Psoas muscle (tissue), 7 donors: ENCODE measurements at regions not wholly inside any gene's neighbourhood (a gene's known extent, or its start where the extent isn't known, plus 50 kb on each side); places are given as distances from the start of the nearest gene placed in this dataset.

Experiments used
- ATAC-seq, 4 donors: fragments of 200-7000 bp; cut with Tn5 transposase; one replicate each; pipeline ENCODE4 v1.9.1; 2020; ENCODE audit warnings: moderate library complexity in 3 of 4, mild to moderate bottlenecking in 2 of 4
- DNase-seq, 2 donors: peaks; one replicate each; pipeline ENCODE4 v3.0.0-alpha.2; 2020
- H3K27ac ChIP-seq: fragments of 200-600 bp; one replicate; pipeline ENCODE4 v1.8.0; 2022
- H3K27me3 ChIP-seq, 3 donors: fragments of 200-600 bp in 1 of 3; one replicate each; pipeline versions ENCODE4 v1.6.1 to v1.8.0; 2013 to 2022; ENCODE audit warnings: low read length in 2 of 3, mild to moderate bottlenecking in 2 of 3, moderate library complexity in 1 of 3; ENCODE audit not compliant: insufficient read depth in 3 of 3
- H3K36me3 ChIP-seq, 2 donors: fragments of 200-600 bp in 1 of 2; one replicate each; pipeline versions ENCODE4 v1.6.1 to v1.8.0; 2013 to 2022; ENCODE audit warnings: low read depth in 1 of 2, mild to moderate bottlenecking in 1 of 2, moderate library complexity in 1 of 2; ENCODE audit not compliant: insufficient read depth in 1 of 2
- H3K4me1 ChIP-seq: fragments of 200-600 bp; one replicate; pipeline ENCODE4 v1.8.0; 2022
- H3K4me3 ChIP-seq: fragments of 200-600 bp; one replicate; pipeline ENCODE4 v1.8.0; 2022; ENCODE audit warnings: mild to moderate bottlenecking
- H3K9me3 ChIP-seq: fragments of 200-600 bp; one replicate; pipeline ENCODE4 v1.8.0; 2022
- CTCF ChIP-seq: fragments of 200-600 bp; IDR thresholded peaks from one replicate; pipeline ENCODE4 v1.8.0; 2022; ENCODE audit warnings: antibody characterized with exemption
- WGBS, 3 donors: extraction: QIAGEN DNeasy Blood & Tissue Kit; methylation state at CpG; one replicate each; pipeline versions ENCODE4 v1.1.6 to v1.1.7; 2013; 5-methylcytosine and 5-hydroxymethylcytosine counted together
- intact Hi-C, 2 donors: fragments of 100-400 bp; cut with DNase I; formaldehyde crosslinking; loops; one replicate each; pipeline versions ENCODE4 v1.11.0 to v1.14.2; 2022
- donor health status: healthy with polysubstance abuse.
- donor health status: DM: no; HTN: no; CAD: no; lungs with moderate emphysema.
- donor health status: Bipolar disorder and iron deficiency.
- donor health status: healthy.
- donor health status: DM: yes; HTN: yes; CAD: no.
- donor health status: DM: no; HTN: no; CAD: no.
- donor health status: DM: yes; HTN: yes; CAD: no.

GRCh38 chr22:22738959-22739585 is 94.7 kb downstream of the GGTLC2 start:
- ATAC-seq (no peak), DNase-seq (no peak)
- no peaks in the 10 kb centered on the region for H3K4me1 ChIP-seq
- no peak for TF ChIP-seq CTCF
- H3K27me3 ChIP-seq, result peaks cover 0 to 16% (median 0%) of the 10 kb centered on the region in 3 donors
- H3K4me3 ChIP-seq, result no peak overlapping the region
- H3K9me3 ChIP-seq, result no peaks in the 10 kb centered on the region
- intact Hi-C loops, result no loop called here
- H3K27ac ChIP-seq, result no peak overlapping the region
- no peaks in the 10 kb centered on the region for H3K36me3 ChIP-seq
- WGBS, 3 donors, result 63 to 78% (median 73%) methylated on average over 5 of the region's 5 CpGs

GRCh38 chr22:22740560-22741276 is 96.3 kb downstream of the GGTLC2 start:
- WGBS, 3 donors, result 72 to 84% (median 73%) methylated on average over 5 of the region's 5 CpGs
- Histone ChIP-seq H3K36me3 (no peaks in the 10 kb centered on the region), H3K4me1 (no peaks in the 10 kb centered on the region), H3K27me3 (peaks cover 0 to 31% (median 0%) of the 10 kb centered on the region in 3 donors), H3K4me3 (no peak overlapping the region), H3K9me3 (no peaks in the 10 kb centered on the region), H3K27ac (no peak overlapping the region)
- DNase-seq (no peak), ATAC-seq (no peak)
- intact Hi-C loops, result no loop called here
- TF ChIP-seq CTCF, result no peak

GRCh38 chr22:22741843-22742242 is 97.4 kb downstream of the GGTLC2 start:
- intact Hi-C loops, result no loop called here
- TF ChIP-seq CTCF, result no peak
- Histone ChIP-seq H3K4me1 (no peaks in the 10 kb centered on the region), H3K27ac (no peak overlapping the region), H3K9me3 (no peaks in the 10 kb centered on the region), H3K36me3 (no peaks in the 10 kb centered on the region), H3K27me3 (peaks cover 0 to 31% (median 0%) of the 10 kb centered on the region in 3 donors), H3K4me3 (no peak overlapping the region)
- DNase-seq (no peak), ATAC-seq (no peak)
- WGBS, 3 donors, result 82 to 87% (median 85%) methylated on average over 4 of the region's 4 CpGs

- WGBS, 3 donors, result 91 to 94% (median 93%) methylated on average over 2 of the region's 2 CpGs
- no peak for TF ChIP-seq CTCF
Observed at GRCh38 chr22:22742641-22743040, 98.2 kb downstream of the GGTLC2 start.

More at GRCh38 chr22:22742641-22743040, 98.2 kb downstream of the GGTLC2 start:
- ATAC-seq (no peak), DNase-seq (no peak)
- Histone ChIP-seq H3K4me1 (no peaks in the 10 kb centered on the region), H3K27ac (no peak overlapping the region), H3K27me3 (peaks cover 0 to 31% (median 0%) of the 10 kb centered on the region in 3 donors), H3K4me3 (no peak overlapping the region), H3K9me3 (no peaks in the 10 kb centered on the region), H3K36me3 (no peaks in the 10 kb centered on the region)
- intact Hi-C loops, result no loop called here
